GM06990 (cell line): ENCODE measurements at regions not wholly inside any gene's neighbourhood (a gene's known extent, or its start where the extent isn't known, plus 50 kb on each side); places are given as distances from the start of the nearest gene placed in this dataset.

Experiments
- DNase-seq: peaks from one replicate; pipeline ENCODE4 v3.0.0-alpha.2; 2011; ENCODE audit not compliant: insufficient read length; ENCODE audit errors: extremely low read depth
- H3K27me3 ChIP-seq: replicated peaks from 2 replicates; pipeline ENCODE4 v1.6.0; 2011; ENCODE audit warnings: low read length; ENCODE audit not compliant: control insufficient read depth, insufficient read depth
- H3K36me3 ChIP-seq: 2 replicates; pipeline ENCODE4 v1.5.1; 2011; ENCODE audit warnings: low read length; ENCODE audit not compliant: control insufficient read depth, insufficient read depth
- H3K4me3 ChIP-seq: replicated peaks from 2 replicates; pipeline ENCODE4 v1.5.1; 2011; ENCODE audit warnings: low read depth, mild to moderate bottlenecking, control low read depth, low read length
- TF ChIP-seq, protein P1 (sequence below): IDR thresholded peaks from 2 replicates; pipeline ENCODE4 v1.5.1; 2011; ENCODE audit warnings: low read length, control low read depth, mild to moderate bottlenecking, inconsistent platforms; ENCODE audit not compliant: insufficient read depth, poor library complexity, severe bottlenecking

- no peaks in the 10 kb centered on the region for H3K36me3 ChIP-seq
- TF ChIP-seq, protein P1, sequence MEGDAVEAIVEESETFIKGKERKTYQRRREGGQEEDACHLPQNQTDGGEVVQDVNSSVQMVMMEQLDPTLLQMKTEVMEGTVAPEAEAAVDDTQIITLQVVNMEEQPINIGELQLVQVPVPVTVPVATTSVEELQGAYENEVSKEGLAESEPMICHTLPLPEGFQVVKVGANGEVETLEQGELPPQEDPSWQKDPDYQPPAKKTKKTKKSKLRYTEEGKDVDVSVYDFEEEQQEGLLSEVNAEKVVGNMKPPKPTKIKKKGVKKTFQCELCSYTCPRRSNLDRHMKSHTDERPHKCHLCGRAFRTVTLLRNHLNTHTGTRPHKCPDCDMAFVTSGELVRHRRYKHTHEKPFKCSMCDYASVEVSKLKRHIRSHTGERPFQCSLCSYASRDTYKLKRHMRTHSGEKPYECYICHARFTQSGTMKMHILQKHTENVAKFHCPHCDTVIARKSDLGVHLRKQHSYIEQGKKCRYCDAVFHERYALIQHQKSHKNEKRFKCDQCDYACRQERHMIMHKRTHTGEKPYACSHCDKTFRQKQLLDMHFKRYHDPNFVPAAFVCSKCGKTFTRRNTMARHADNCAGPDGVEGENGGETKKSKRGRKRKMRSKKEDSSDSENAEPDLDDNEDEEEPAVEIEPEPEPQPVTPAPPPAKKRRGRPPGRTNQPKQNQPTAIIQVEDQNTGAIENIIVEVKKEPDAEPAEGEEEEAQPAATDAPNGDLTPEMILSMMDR, result no peak
- no peak for DNase-seq
These were observed 259.8 kb upstream of the BLID start for GRCh38 chr11:122375687-122376399.

DNA sequence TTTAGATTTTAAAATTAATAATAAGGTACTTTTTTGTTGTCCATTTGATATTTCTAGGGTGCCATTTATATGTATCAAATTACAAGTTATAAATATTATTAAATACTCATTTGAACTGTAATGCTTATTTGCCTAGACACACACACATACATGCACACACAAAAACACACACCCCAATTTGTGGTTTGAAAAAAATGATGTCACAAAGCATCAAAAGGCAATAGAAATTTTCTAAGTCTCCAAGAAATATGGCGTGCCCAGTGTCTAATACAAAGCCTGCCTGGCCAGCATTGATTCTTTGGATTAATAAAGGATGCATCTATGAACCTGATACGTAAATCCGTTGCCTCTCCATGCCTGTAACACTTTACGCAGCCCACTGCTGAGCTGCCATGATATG lies 252.8 kb upstream of the BLID start:
- H3K27me3 ChIP-seq, result peaks cover 3% of the 10 kb centered on the region; the same call in 1 of the 2 replicates

More at GRCh38 chr11:122375687-122376399, 259.8 kb upstream of the BLID start:
- H3K27me3 ChIP-seq, result 0 out of 2 replicates have a peak, but pooled peaks cover 2% of the 10 kb centered on the region
- no peak overlapping the region for H3K4me3 ChIP-seq

DNA sequence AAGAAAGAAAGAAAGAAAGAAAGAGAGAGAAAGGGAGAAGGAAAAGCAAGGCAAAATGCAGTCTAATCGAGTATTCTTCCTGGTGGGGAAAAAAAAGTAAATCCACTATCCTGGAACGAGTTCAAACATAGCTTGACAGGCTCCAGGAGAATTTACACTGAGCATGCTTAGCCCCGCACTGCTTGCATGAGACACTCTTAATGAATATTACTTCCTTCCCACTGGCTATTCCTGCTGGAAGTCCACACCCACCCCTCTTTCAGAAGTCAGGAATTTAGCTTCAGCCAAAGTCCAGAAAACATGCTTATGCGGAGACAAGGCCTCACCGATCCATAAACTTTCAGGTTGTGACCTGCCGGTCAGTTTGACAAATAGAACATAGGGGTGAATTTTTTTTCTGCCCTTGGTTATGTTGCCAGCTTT lies 251.8 kb upstream of the BLID start:
- peaks cover 3% of the 10 kb centered on the region; the same call in 1 of the 2 replicates for H3K27me3 ChIP-seq
- H3K36me3 ChIP-seq, result no peaks in the 10 kb centered on the region
- DNase-seq, result no peak
- H3K4me3 ChIP-seq, result no peak overlapping the region
- TF ChIP-seq, protein P1, result no peak

More for the DNA sequence above, 252.8 kb upstream of the BLID start:
- no peak overlapping the region for H3K4me3 ChIP-seq
- TF ChIP-seq, protein P1, result no peak
- no peak for DNase-seq
- no peaks in the 10 kb centered on the region for H3K36me3 ChIP-seq

GRCh38 chr11:122365610-122366360 lies 249.8 kb upstream of the BLID start:
- TF ChIP-seq, protein P1, result no peak
- H3K36me3 ChIP-seq, result no peaks in the 10 kb centered on the region
- H3K4me3 ChIP-seq, result no peak overlapping the region
- H3K27me3 ChIP-seq, result peaks cover 2% of the 10 kb centered on the region; the same call in 1 of the 2 replicates
- no peak for DNase-seq

GRCh38 chr11:122363296-122363695 lies 247.3 kb upstream of the BLID start:
- Histone ChIP-seq H3K36me3 (no peaks in the 10 kb centered on the region), H3K27me3 (peaks cover 2% of the 10 kb centered on the region), H3K4me3 (no peak overlapping the region)
- TF ChIP-seq, protein P1, result no peak
- DNase-seq, result no peak
